ENCODE measurements at regions not wholly inside any gene's neighbourhood (a gene's known extent, or its start where the extent isn't known, plus 50 kb on each side); places are given as distances from the start of the nearest gene placed in this dataset.

DNA sequence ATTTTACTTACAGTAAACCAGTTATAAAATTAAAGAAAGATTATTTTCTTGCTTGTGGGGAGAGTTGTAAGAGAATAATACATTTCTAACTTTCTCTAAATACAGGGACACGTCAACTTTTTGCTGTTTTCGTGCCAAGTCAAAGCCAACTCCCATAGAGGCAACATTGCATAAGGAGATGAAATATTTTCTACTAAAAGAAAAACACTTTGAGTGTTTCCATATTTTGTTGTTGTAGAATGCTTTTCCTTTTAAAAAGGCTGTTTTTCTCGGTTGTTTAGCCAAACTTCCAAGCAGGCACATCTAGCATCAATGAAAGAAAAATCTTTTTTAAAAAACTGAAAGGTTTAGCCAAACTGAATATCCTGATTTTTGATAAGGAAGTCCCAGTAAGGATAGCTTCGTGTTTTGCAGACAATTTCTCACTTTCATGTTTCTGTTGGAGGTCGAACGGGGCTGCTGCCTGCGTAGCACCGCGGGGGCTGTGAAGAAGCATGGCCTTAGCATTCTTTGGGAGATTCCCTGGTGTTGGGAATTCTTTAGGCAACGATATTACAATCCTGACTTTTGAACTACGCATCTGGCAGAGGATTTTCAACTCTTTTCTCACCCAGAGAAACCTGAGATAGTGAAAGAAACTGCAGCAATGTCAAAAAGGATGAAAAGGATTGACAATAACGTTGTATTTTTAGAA, 108.1 kb upstream of the FBXL7 start:
- Mint-ChIP-seq H3K9me3 (peaks cover 0 to 4% (median 1%) of the 10 kb centered on the region in 8 donors), H3K4me1 (no peaks in the 10 kb centered on the region), H3K4me3 (no peak overlapping the region), H3K27me3 (no peaks in the 10 kb centered on the region), H3K27ac (no peak overlapping the region), H3K36me3 (no peaks in the 10 kb centered on the region)
- intact Hi-C loops (cut with micrococcal nuclease): no loop called here
- DNase-seq: no peak
- Histone ChIP-seq H3K36me3 (ENCODE audit: insufficient read depth, low read length) (no peaks in the 10 kb centered on the region), H3K27ac (ENCODE audit: low read depth, low read length) (no peak overlapping the region), H3K9me3 (ENCODE audit: control insufficient read depth in 1 of 2, low read length in 2 of 2) (no peaks in the 10 kb centered on the region), H3K4me3 (ENCODE audit: low read length in 2 of 2) (no peak overlapping the region), H3K4me1 (ENCODE audit: insufficient read depth, low read length) (no peaks in the 10 kb centered on the region), H3K27me3 (ENCODE audit: insufficient read depth, low read length) (no peaks in the 10 kb centered on the region)
- ChIA-PET CTCF (ENCODE audit: partially characterized antibody) (no interaction called here), POLR2A (ENCODE audit: partially characterized antibody) (no interaction called here)

DNA sequence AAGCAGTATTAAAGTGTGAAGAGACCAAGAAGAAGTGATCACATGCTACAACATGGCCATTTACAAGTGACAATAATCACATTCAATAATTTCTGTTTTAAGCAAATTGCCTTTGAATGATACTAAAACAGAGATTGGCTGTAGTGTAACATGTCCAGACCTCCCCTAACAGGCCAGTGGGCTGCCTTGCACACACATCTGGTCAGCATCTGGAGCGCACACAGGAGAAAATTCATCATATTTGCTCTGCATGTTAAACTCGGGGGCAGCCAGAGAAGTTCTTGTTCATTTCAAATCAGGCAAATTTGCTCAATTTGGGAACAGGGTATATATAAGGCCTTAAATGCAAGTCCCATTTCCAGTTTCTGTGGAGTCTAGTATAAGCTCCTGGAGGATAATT, 111.1 kb upstream of the FBXL7 start:
- Histone ChIP-seq H3K27ac (ENCODE audit: low read depth, low read length) (no peak overlapping the region), H3K27me3 (ENCODE audit: insufficient read depth, low read length) (no peaks in the 10 kb centered on the region), H3K4me3 (ENCODE audit: low read length in 2 of 2) (no peak overlapping the region), H3K4me1 (ENCODE audit: insufficient read depth, low read length) (no peaks in the 10 kb centered on the region), H3K9me3 (ENCODE audit: control insufficient read depth in 1 of 2, low read length in 2 of 2) (no peaks in the 10 kb centered on the region), H3K36me3 (ENCODE audit: insufficient read depth, low read length) (no peaks in the 10 kb centered on the region)
- POLR2A ChIA-PET (ENCODE audit: partially characterized antibody): no interaction called here
- DNase-seq: no peak
- H3K4me3 Mint-ChIP-seq: no peak overlapping the region
- H3K27me3 Mint-ChIP-seq: no peaks in the 10 kb centered on the region
- H3K4me1 Mint-ChIP-seq: no peaks in the 10 kb centered on the region
- no peaks in the 10 kb centered on the region for H3K36me3 Mint-ChIP-seq
- CTCF ChIA-PET (ENCODE audit: partially characterized antibody): no interaction called here
- H3K27ac Mint-ChIP-seq: no peak overlapping the region
- H3K9me3 Mint-ChIP-seq: peaks cover 0 to 11% (median 5%) of the 10 kb centered on the region in 8 donors
- intact Hi-C loops (cut with micrococcal nuclease): no loop called here

DNA sequence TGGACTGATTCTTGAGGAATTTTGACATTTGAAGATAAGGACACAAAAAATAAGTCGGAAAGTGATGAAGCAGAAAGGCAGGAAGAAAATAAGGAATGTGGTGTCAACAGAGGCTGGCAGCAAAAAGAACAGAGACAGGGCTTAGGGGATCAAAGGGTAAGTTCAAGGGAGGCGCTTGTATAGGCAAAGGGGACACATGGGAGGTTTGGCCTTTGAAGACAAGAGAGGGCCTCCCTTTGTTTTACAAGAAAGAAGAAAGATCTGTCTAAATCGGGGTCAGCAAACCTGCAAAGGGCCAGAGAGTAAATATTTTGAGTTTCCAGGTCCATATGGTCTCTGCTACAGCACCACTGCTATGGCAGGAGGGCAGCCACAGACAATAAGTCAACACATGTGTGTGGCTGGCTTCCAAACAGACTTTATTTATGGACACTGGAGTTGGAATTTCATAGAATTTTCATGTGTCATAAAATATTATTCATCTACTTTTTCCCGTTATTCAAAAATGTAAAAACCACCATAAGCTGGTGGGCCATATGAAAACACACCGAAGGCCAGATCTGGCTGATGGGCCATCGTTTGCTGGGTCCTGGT, 112.0 kb upstream of the FBXL7 start:
- Histone ChIP-seq H3K4me3 (ENCODE audit: low read length in 2 of 2) (no peak overlapping the region), H3K27ac (ENCODE audit: low read depth, low read length) (no peak overlapping the region), H3K9me3 (ENCODE audit: control insufficient read depth in 1 of 2, low read length in 2 of 2) (no peaks in the 10 kb centered on the region), H3K27me3 (ENCODE audit: insufficient read depth, low read length) (no peaks in the 10 kb centered on the region), H3K4me1 (ENCODE audit: insufficient read depth, low read length) (no peaks in the 10 kb centered on the region), H3K36me3 (ENCODE audit: insufficient read depth, low read length) (no peaks in the 10 kb centered on the region)
- H3K27ac Mint-ChIP-seq: no peak overlapping the region
- ChIA-PET CTCF (ENCODE audit: partially characterized antibody) (no interaction called here), POLR2A (ENCODE audit: partially characterized antibody) (no interaction called here)
- H3K4me3 Mint-ChIP-seq: no peak overlapping the region
- H3K36me3 Mint-ChIP-seq: no peaks in the 10 kb centered on the region
- no peak for DNase-seq
- H3K4me1 Mint-ChIP-seq: no peaks in the 10 kb centered on the region
- peaks cover 0 to 11% (median 5%) of the 10 kb centered on the region in 8 donors for H3K9me3 Mint-ChIP-seq
- intact Hi-C loops (cut with micrococcal nuclease): no loop called here
- H3K27me3 Mint-ChIP-seq: no peaks in the 10 kb centered on the region

GRCh38 chr5:15386122-15386521, 113.9 kb upstream of the FBXL7 start:
- Histone ChIP-seq H3K4me3 (ENCODE audit: low read length in 2 of 2) (no peak overlapping the region), H3K9me3 (ENCODE audit: control insufficient read depth in 1 of 2, low read length in 2 of 2) (no peaks in the 10 kb centered on the region), H3K27me3 (ENCODE audit: insufficient read depth, low read length) (no peaks in the 10 kb centered on the region), H3K36me3 (ENCODE audit: insufficient read depth, low read length) (no peaks in the 10 kb centered on the region), H3K27ac (ENCODE audit: low read depth, low read length) (no peak overlapping the region), H3K4me1 (ENCODE audit: insufficient read depth, low read length) (no peaks in the 10 kb centered on the region)
- ChIA-PET CTCF (ENCODE audit: partially characterized antibody) (no interaction called here), POLR2A (ENCODE audit: partially characterized antibody) (no interaction called here)
- Mint-ChIP-seq H3K27ac (no peak overlapping the region), H3K36me3 (no peaks in the 10 kb centered on the region), H3K4me1 (no peaks in the 10 kb centered on the region), H3K4me3 (no peak overlapping the region), H3K27me3 (no peaks in the 10 kb centered on the region), H3K9me3 (peaks cover 0 to 11% (median 5%) of the 10 kb centered on the region in 8 donors)
- no peak for DNase-seq
- intact Hi-C loops (cut with micrococcal nuclease): no loop called here

- Histone ChIP-seq H3K27ac (ENCODE audit: low read depth, low read length) (no peak overlapping the region), H3K4me3 (ENCODE audit: low read length in 2 of 2) (no peak overlapping the region), H3K27me3 (ENCODE audit: insufficient read depth, low read length) (no peaks in the 10 kb centered on the region), H3K4me1 (ENCODE audit: insufficient read depth, low read length) (no peaks in the 10 kb centered on the region), H3K9me3 (ENCODE audit: control insufficient read depth in 1 of 2, low read length in 2 of 2) (no peaks in the 10 kb centered on the region), H3K36me3 (ENCODE audit: insufficient read depth, low read length) (no peaks in the 10 kb centered on the region)
- Mint-ChIP-seq H3K27me3 (no peaks in the 10 kb centered on the region), H3K4me3 (no peak overlapping the region), H3K4me1 (no peaks in the 10 kb centered on the region), H3K27ac (no peak overlapping the region), H3K36me3 (no peaks in the 10 kb centered on the region), H3K9me3 (peaks cover 0 to 11% (median 5%) of the 10 kb centered on the region in 8 donors)
- no peak for DNase-seq
- ChIA-PET CTCF (ENCODE audit: partially characterized antibody) (no interaction called here), POLR2A (ENCODE audit: partially characterized antibody) (no interaction called here)
- intact Hi-C loops (cut with micrococcal nuclease): no loop called here
Observed at GRCh38 chr5:15385553-15385952, 114.4 kb upstream of the FBXL7 start.

DNA sequence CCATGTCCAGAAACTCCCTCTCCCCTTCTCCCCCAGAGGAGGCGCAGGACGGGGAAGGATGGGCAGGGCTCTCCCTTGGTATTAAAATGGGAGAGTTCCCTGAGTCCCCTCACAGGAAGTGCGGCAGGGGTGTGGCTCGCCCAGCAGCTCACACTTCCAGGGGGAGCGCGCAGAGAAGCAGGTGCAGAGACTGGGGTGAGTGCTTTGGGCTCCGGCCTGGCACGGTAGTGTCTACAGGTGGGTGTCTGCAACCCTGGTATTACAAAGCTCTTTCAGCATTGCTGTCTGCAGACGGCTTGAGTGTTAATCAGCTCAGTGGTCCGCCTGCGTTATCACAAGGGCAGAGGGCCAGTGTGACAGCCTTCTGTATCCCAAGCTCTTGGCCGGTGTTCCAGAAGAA, 114.9 kb upstream of the FBXL7 start:
- ChIA-PET POLR2A (ENCODE audit: partially characterized antibody) (no interaction called here), CTCF (ENCODE audit: partially characterized antibody) (no interaction called here)
- Mint-ChIP-seq H3K27me3 (no peaks in the 10 kb centered on the region), H3K36me3 (no peaks in the 10 kb centered on the region), H3K4me1 (no peaks in the 10 kb centered on the region), H3K27ac (no peak overlapping the region), H3K4me3 (no peak overlapping the region), H3K9me3 (peaks cover 0 to 11% (median 5%) of the 10 kb centered on the region in 8 donors)
- no peaks in the 10 kb centered on the region for H3K36me3 ChIP-seq (ENCODE audit: insufficient read depth, low read length)
- no peak for DNase-seq
- no peak overlapping the region for H3K4me3 ChIP-seq (ENCODE audit: low read length in 2 of 2)
- no peaks in the 10 kb centered on the region for H3K4me1 ChIP-seq (ENCODE audit: insufficient read depth, low read length)
- no peaks in the 10 kb centered on the region for H3K9me3 ChIP-seq (ENCODE audit: control insufficient read depth in 1 of 2, low read length in 2 of 2)
- no peaks in the 10 kb centered on the region for H3K27me3 ChIP-seq (ENCODE audit: insufficient read depth, low read length)
- no peak overlapping the region for H3K27ac ChIP-seq (ENCODE audit: low read depth, low read length)
- intact Hi-C loops (cut with micrococcal nuclease): no loop called here

DNA sequence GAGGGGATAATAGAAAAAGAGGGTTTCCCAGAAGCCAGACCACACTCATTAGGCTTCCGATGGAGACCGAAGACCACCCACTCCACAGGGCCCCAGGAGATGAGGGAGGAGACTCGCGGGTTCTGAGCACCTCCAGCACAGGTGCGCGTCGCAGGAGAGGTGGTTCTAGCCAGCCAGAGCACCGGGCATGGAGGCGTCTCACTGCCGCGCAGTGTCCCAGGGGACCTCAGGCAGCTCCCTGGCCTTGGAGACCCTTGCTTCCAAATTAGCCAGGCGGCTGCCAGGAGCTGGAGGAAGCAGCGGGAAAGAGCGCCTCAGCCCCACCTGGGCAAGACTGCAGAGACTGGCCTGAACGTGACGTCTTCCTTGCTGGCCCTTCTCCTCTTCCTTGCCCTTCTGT, 115.4 kb upstream of the FBXL7 start:
- POLR2A ChIA-PET (ENCODE audit: partially characterized antibody): no interaction called here
- H3K27ac Mint-ChIP-seq: no peak overlapping the region

More for the DNA sequence above, 115.4 kb upstream of the FBXL7 start:
- Mint-ChIP-seq H3K4me1 (no peaks in the 10 kb centered on the region), H3K4me3 (no peak overlapping the region), H3K9me3 (peaks cover 0 to 11% (median 5%) of the 10 kb centered on the region in 8 donors), H3K27me3 (no peaks in the 10 kb centered on the region), H3K36me3 (no peaks in the 10 kb centered on the region)
- no peak overlapping the region for H3K27ac ChIP-seq (ENCODE audit: low read depth, low read length)
- intact Hi-C loops (cut with micrococcal nuclease): no loop called here
- H3K36me3 ChIP-seq (ENCODE audit: insufficient read depth, low read length): no peaks in the 10 kb centered on the region
- H3K4me3 ChIP-seq (ENCODE audit: low read length in 2 of 2): no peak overlapping the region
- H3K27me3 ChIP-seq (ENCODE audit: insufficient read depth, low read length): no peaks in the 10 kb centered on the region
- CTCF ChIA-PET (ENCODE audit: partially characterized antibody): no interaction called here
- no peak for DNase-seq
- H3K4me1 ChIP-seq (ENCODE audit: insufficient read depth, low read length): no peaks in the 10 kb centered on the region
- no peaks in the 10 kb centered on the region for H3K9me3 ChIP-seq (ENCODE audit: control insufficient read depth in 1 of 2, low read length in 2 of 2)

Measured in CD4-positive, alpha-beta memory T cell (primary cell).